HL-60 (cell line): ENCODE measurements at regions not wholly inside any gene's neighbourhood (a gene's known extent, or its start where the extent isn't known, plus 50 kb on each side); places are given as distances from the start of the nearest gene placed in this dataset.

ENCODE experiments used
- DNase-seq, 2 experiments: peaks; one replicate each; pipeline ENCODE4 v3.0.0-alpha.2; 2010 to 2020; ENCODE audit warnings: low read depth in 1 of 2, low spot score in 1 of 2
- H3K27ac ChIP-seq: fragments of 250-450 bp; sonication (Bioruptor Pico); replicated peaks from 2 replicates; pipeline ENCODE4 v1.5.1; 2020; ENCODE audit warnings: mild to moderate bottlenecking, moderate library complexity
- H3K27me3 ChIP-seq: fragments of 250-450 bp; sonication (Bioruptor Pico); 2 replicates; pipeline ENCODE4 v1.5.1; 2021; ENCODE audit warnings: mild to moderate bottlenecking, moderate library complexity; ENCODE audit not compliant: insufficient read depth, poor library complexity, severe bottlenecking
- H3K4me3 ChIP-seq: replicated peaks from 2 replicates; pipeline ENCODE4 v1.5.1; 2011; ENCODE audit warnings: mild to moderate bottlenecking, control low read depth, low read length; ENCODE audit not compliant: insufficient read depth
- CTCF ChIP-seq: IDR thresholded peaks from one replicate; pipeline ENCODE4 v1.5.1; 2011; ENCODE audit warnings: low read length, control low read depth, inconsistent platforms; ENCODE audit not compliant: insufficient read depth
- GABPA ChIP-seq: IDR thresholded peaks from 2 replicates; pipeline ENCODE4 v1.6.1; 2012; ENCODE audit warnings: low read depth
- POLR2AphosphoS5 ChIP-seq: IDR thresholded peaks from 2 replicates; pipeline ENCODE4 v1.6.1; 2012; ENCODE audit warnings: low read depth
- REST ChIP-seq: IDR thresholded peaks from 2 replicates; pipeline ENCODE4 v1.6.1; 2012; ENCODE audit warnings: low read depth; ENCODE audit not compliant: insufficient replicate concordance
- SPI1 ChIP-seq: IDR thresholded peaks from 2 replicates; pipeline ENCODE4 v1.6.1; 2012; ENCODE audit warnings: low read depth, mild to moderate bottlenecking, borderline replicate concordance

- H3K27me3 ChIP-seq = no peaks in the 10 kb centered on the region
- H3K4me3 ChIP-seq = no peak overlapping the region
- DNase-seq = no peak
- no peak for TF ChIP-seq REST
- TF ChIP-seq GABPA = no peak
- TF ChIP-seq POLR2AphosphoS5 = no peak
- TF ChIP-seq CTCF = no peak
- no peak for TF ChIP-seq SPI1
- no peak overlapping the region for H3K27ac ChIP-seq
Observed at GRCh38 chr3:19093084-19093483, 55.2 kb upstream of the KCNH8 start.

- no peak for DNase-seq
- no peak overlapping the region for H3K4me3 ChIP-seq
- H3K27me3 ChIP-seq = peaks cover 3% of the 10 kb centered on the region
- H3K27ac ChIP-seq = no peak overlapping the region
- TF ChIP-seq GABPA = no peak
- TF ChIP-seq REST = no peak
- TF ChIP-seq CTCF = no peak
- TF ChIP-seq POLR2AphosphoS5 = no peak
- no peak for TF ChIP-seq SPI1
Observed at GRCh38 chr3:19077388-19077787, 70.9 kb upstream of the KCNH8 start.

- Histone ChIP-seq H3K4me3 (no peak overlapping the region), H3K27ac (no peak overlapping the region), H3K27me3 (peaks cover 3% of the 10 kb centered on the region)
- no peak for DNase-seq
- no peak for TF ChIP-seq POLR2AphosphoS5
- no peak for TF ChIP-seq CTCF
- TF ChIP-seq SPI1 = no peak
- no peak for TF ChIP-seq GABPA
- no peak for TF ChIP-seq REST
Observed at GRCh38 chr3:19075037-19075436, 73.3 kb upstream of the KCNH8 start.
